Psoas muscle (tissue), 7 donors: ENCODE measurements at regions not wholly inside any gene's neighbourhood (a gene's known extent, or its start where the extent isn't known, plus 50 kb on each side); places are given as distances from the start of the nearest gene placed in this dataset.

Source experiments
- ATAC-seq, 4 donors: fragments of 200-7000 bp; cut with Tn5 transposase; one replicate each; pipeline ENCODE4 v1.9.1; 2020; ENCODE audit warnings: moderate library complexity in 3 of 4, mild to moderate bottlenecking in 2 of 4
- DNase-seq, 2 donors: peaks; one replicate each; pipeline ENCODE4 v3.0.0-alpha.2; 2020
- H3K27ac ChIP-seq: fragments of 200-600 bp; one replicate; pipeline ENCODE4 v1.8.0; 2022
- H3K27me3 ChIP-seq, 3 donors: fragments of 200-600 bp in 1 of 3; one replicate each; pipeline versions ENCODE4 v1.6.1 to v1.8.0; 2013 to 2022; ENCODE audit warnings: low read length in 2 of 3, mild to moderate bottlenecking in 2 of 3, moderate library complexity in 1 of 3; ENCODE audit not compliant: insufficient read depth in 3 of 3
- H3K36me3 ChIP-seq, 2 donors: fragments of 200-600 bp in 1 of 2; one replicate each; pipeline versions ENCODE4 v1.6.1 to v1.8.0; 2013 to 2022; ENCODE audit warnings: low read depth in 1 of 2, mild to moderate bottlenecking in 1 of 2, moderate library complexity in 1 of 2; ENCODE audit not compliant: insufficient read depth in 1 of 2
- H3K4me1 ChIP-seq: fragments of 200-600 bp; one replicate; pipeline ENCODE4 v1.8.0; 2022
- H3K4me3 ChIP-seq: fragments of 200-600 bp; one replicate; pipeline ENCODE4 v1.8.0; 2022; ENCODE audit warnings: mild to moderate bottlenecking
- H3K9me3 ChIP-seq: fragments of 200-600 bp; one replicate; pipeline ENCODE4 v1.8.0; 2022
- CTCF ChIP-seq: fragments of 200-600 bp; IDR thresholded peaks from one replicate; pipeline ENCODE4 v1.8.0; 2022; ENCODE audit warnings: antibody characterized with exemption
- WGBS, 3 donors: extraction: QIAGEN DNeasy Blood & Tissue Kit; methylation state at CpG; one replicate each; pipeline versions ENCODE4 v1.1.6 to v1.1.7; 2013; 5-methylcytosine and 5-hydroxymethylcytosine counted together
- intact Hi-C, 2 donors: fragments of 100-400 bp; cut with DNase I; formaldehyde crosslinking; loops; one replicate each; pipeline versions ENCODE4 v1.11.0 to v1.14.2; 2022
- donor health status: healthy with polysubstance abuse.
- donor health status: DM: no; HTN: no; CAD: no; lungs with moderate emphysema.
- donor health status: Bipolar disorder and iron deficiency.
- donor health status: healthy.
- donor health status: DM: yes; HTN: yes; CAD: no.
- donor health status: DM: no; HTN: no; CAD: no.
- donor health status: DM: yes; HTN: yes; CAD: no.

DNA sequence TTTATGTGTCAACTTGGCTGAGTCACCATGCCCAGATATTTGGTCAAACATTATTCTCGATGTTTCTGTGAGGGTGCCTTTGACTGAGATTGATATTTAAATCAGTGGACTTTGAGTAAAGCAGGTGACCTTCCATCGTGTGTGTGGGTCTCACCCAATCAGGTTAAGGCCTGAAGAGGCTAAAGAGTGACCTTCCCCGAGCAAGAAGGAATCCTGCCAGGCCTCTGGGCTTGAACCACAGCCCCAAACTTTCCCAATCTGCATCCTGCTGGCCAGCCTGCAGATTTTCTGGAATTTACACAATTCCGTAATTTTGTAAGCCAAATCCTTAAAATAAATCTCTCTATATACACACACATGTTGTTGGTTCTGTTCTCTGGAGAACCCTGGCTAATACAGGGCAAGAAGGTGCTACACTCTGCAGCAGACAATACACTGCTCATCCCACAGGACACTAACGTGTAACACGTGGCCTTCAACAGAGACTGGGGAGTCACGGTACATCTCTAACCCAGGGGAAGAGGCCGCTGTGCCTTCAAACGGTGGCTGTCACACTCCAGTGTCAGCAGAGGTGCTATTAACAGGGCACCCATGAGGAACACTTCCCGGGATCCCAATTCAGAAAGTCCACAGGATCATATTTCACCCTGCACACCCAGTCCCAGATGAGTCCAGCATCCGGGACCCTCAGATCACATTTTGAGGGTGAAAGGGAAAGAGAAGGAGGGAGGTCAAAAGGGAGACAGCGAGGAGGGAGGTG, 113.1 kb upstream of the ID2 start:
- 71 to 76% (median 74%) methylated on average over 12 of the region's 12 CpGs for WGBS, 3 donors
- no peak for ATAC-seq

GRCh38 chr2:8569332-8569930, 112.4 kb upstream of the ID2 start:
- Histone ChIP-seq H3K9me3 (no peaks in the 10 kb centered on the region), H3K36me3 (no peaks in the 10 kb centered on the region), H3K27ac (no peak overlapping the region), H3K27me3 (peaks cover 0 to 4% (median 0%) of the 10 kb centered on the region in 3 donors), H3K4me1 (no peaks in the 10 kb centered on the region), H3K4me3 (no peak overlapping the region)
- TF ChIP-seq CTCF = no peak
- WGBS, 3 donors = 70 to 77% (median 73%) methylated on average over 11 of the region's 11 CpGs
- intact Hi-C loops = no loop called here
- DNase-seq (no peak), ATAC-seq (no peak)

More for the DNA sequence above, 113.1 kb upstream of the ID2 start:
- no peak for DNase-seq
- Histone ChIP-seq H3K9me3 (no peaks in the 10 kb centered on the region), H3K4me1 (no peaks in the 10 kb centered on the region), H3K4me3 (no peak overlapping the region), H3K27me3 (peaks cover 0 to 4% (median 0%) of the 10 kb centered on the region in 3 donors), H3K36me3 (no peaks in the 10 kb centered on the region), H3K27ac (no peak overlapping the region)
- intact Hi-C loops = no loop called here
- no peak for TF ChIP-seq CTCF

DNA sequence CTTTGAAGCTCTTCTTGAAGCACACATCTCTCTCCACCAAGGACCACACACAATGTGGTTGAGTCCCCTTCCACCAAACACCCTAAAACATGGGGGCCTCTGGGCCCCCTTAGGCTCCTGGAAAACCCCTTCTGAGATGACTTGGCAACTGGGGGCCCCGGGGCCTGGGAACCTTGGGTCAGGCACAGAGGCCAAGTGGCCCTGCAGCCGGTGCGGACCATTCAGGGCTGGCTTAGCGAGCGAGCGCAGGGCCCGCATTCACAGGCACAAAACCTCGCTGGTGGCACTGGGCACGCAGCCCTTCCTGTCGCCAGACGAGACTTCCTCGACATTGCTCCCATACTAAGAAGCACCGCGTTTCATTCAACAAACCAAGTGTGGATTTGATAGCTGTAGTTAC, 111.2 kb upstream of the ID2 start:
- ATAC-seq (no peak), DNase-seq (no peak)
- no peak overlapping the region for H3K4me3 ChIP-seq
- intact Hi-C loops = no loop called here
- WGBS, 3 donors = 94 to 97% (median 96%) methylated on average over 14 of the region's 14 CpGs
- H3K4me1 ChIP-seq = no peaks in the 10 kb centered on the region
- TF ChIP-seq CTCF = no peak
- peaks cover 0 to 4% (median 4%) of the 10 kb centered on the region in 3 donors for H3K27me3 ChIP-seq
- no peaks in the 10 kb centered on the region for H3K36me3 ChIP-seq
- no peaks in the 10 kb centered on the region for H3K9me3 ChIP-seq
- H3K27ac ChIP-seq = no peak overlapping the region

DNA sequence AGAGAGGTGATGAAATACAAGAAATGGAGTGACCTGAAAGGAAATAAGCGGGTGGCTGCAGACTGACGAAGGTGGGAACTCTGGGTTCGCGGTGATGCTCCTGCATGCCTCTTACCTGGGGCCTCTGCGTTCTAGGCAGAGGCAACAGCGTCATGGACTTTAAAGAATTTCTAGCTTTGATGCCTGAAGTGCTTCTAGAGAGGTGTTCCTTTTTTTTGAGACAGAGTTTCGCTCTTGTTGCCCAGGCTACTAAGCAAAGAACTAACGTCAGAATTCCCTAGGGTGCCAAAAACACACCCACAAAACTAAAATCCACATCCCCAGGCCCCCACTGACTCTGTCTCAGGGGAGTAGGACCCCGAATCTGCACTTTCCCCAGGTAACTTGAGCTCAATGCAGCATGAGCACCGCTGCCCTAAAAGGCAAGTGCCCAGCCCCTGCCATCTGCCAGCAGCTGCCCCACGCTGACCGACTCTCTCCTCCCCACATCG, 110.5 kb upstream of the ID2 start:
- WGBS, 3 donors = 71 to 74% (median 73%) methylated on average over 13 of the region's 13 CpGs
- no peaks in the 10 kb centered on the region for H3K36me3 ChIP-seq
- H3K9me3 ChIP-seq = no peaks in the 10 kb centered on the region
- no peak for TF ChIP-seq CTCF
- H3K4me1 ChIP-seq = no peaks in the 10 kb centered on the region
- no peak overlapping the region for H3K4me3 ChIP-seq
- ATAC-seq (no peak), DNase-seq (no peak)
- peaks cover 0 to 6% (median 4%) of the 10 kb centered on the region in 3 donors for H3K27me3 ChIP-seq
- intact Hi-C loops = no loop called here
- H3K27ac ChIP-seq = no peak overlapping the region
